HG03354 (cell line): ENCODE measurements at regions not wholly inside any gene's neighbourhood (a gene's known extent, or its start where the extent isn't known, plus 50 kb on each side); places are given as distances from the start of the nearest gene placed in this dataset.
"Not testable (repeated sequence)": the region's sequence is repeated elsewhere in the genome, so short reads cannot be mapped to it uniquely, and the experiment has no call there.

Source experiments
- ATAC-seq: cut with Tn5 transposase; IDR thresholded peaks from one replicate; pipeline ENCODE4 v1.9.1; 2021; ENCODE audit warnings: mild to moderate bottlenecking; ENCODE audit not compliant: unreplicated experiment, poor library complexity, severe bottlenecking

DNA sequence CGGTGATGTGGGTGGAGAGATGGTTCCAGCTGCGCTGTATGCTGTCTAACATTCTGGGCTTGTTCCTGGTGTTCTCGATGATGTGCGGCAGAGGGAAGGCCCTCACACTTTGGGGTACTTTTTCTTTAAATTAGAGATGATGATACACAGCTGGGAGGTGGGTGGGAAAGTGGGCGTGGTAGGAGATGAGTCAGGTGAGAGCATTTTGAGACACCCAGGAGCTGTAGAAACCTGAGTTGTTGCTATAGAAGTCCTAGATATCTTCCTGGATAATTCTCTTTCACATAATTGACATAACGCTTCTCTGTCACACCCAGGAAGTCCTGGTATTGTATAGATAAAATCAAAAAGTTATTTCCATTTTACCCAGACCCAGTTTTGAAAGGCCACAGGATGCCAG lies 103.8 kb upstream of the ALKAL2 start:
- no peak for ATAC-seq

DNA sequence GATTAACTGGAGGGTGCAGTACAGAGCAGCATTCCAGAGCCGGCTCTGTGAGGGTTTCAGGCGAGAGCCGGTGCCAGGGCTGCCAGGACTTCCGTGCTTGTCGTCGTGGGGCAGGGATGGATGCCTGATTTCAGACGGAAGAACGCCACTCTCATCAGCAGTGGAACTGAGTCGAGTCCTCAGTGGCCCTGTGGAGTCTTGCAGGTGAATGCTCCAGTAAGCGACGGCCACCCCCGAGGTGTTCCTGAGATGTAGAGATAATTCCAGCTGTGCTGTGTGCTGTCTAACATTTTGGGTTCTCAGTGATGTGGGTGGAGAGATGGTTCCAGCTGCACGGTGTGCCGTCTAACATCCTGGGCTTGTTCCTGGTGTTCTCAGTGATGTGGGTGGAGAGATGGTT lies 103.1 kb upstream of the ALKAL2 start:
- ATAC-seq = no peak

DNA sequence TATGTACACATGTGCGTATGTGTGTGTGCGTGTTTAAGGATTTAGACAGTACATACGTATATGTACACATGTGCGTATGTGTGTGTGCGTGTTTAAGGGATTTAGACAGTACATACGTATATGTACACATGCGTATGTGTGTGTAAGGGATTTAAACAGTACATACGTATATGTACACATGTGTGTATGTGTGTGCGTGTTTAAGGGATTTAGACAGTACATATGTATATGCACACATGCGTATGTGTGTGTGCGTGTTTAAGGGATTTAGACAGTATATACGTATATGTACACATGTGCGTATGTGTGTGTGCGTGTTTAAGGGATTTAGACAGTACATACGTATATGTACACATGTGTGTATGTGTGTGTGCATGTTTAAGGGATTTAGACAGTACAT lies 102.1 kb upstream of the ALKAL2 start:
- ATAC-seq = not testable (repeated sequence)

DNA sequence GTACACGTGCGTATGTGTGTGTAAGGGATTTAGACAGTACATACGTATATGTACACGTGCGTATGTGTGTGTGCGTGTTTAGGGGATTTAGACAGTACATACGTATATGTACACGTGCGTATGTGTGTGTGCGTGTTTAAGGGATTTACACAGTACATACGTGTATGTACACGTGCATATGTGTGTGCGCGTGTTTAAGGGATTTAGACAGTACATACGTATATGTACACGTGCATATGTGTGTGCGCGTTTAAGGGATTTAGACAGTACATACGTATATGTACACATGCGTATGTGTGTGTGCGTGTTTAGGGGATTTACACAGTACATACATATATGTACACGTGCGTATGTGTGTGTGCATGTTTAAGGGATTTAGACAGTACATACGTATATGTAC lies 100.9 kb upstream of the ALKAL2 start:
- not testable (repeated sequence) for ATAC-seq

DNA sequence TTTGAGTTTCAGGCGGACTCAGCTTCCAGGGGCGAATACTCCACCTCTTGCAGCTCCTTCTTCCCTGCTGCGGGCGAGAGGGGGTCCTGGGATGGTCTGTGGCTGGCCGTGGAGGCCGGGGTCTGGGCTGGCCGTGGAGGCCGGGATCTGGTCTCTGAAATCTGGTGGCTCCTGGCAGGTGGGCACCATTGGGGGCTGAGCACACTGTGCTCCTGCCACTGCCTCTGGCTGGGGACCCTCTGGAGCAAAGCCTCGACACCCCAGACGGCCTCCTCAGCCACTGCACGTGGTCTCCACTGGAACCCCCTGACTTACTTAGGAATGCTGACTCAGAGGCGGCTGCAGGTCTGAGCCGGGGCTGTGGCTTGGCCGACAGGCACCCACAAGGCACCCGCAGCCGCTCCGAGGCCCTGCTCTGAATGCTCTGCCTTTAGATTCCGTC lies 100.1 kb upstream of the ALKAL2 start:
- no peak for ATAC-seq

DNA sequence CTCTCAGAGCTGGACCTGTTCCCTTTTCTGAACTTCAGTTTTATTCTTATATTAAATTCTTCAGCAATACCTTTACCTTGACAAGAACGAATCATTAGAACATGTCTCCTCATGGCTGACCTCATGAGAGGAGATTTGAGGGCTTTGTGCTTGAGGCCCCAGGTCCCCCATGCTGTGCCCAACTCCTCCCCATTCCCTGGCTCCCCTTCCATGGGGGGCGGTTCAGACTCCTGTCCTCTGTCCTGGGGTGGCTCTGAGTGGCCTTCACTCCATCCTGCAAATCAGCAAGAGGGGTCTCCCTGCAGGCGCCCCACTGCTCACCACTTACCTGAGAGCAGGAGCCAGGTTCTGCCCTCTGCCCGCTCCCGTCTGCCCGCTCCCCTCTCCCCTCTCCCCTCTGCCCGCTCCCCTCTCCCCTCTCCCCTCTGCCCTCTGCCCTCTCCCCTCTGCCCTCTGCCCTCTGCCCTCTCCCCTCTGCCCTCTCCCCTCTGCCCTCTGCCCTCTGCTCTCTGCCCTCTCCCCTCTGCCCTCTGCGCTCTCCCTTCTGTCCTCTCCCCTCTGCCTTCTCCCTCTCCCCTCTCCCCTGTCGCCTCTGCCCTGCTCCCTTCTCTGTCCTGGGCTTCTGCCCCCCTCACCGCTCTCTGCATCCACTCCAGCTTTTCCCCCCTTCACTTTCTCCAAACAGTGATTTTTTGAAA lies 98.7 kb upstream of the ALKAL2 start:
- ATAC-seq = no peak

DNA sequence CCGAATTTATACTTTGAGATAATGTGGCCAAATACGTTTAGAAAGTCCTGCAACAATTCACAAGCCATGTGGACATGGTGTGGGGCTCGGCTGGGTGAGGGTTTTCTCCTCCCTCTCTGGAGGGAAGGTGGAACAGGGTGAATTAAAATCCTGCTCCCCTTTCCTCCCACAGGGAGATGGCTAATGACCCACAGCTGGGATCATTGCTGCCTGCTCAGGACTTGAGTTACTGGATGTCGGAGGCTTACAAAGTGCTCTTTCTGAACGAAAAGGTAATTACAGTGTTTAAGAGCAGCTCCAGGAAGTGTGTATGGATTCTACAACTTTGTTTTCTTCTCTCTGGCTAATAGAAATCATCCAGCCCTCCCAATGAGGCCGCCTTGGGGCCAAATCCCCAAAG lies 97.9 kb upstream of the ALKAL2 start:
- no peak for ATAC-seq

DNA sequence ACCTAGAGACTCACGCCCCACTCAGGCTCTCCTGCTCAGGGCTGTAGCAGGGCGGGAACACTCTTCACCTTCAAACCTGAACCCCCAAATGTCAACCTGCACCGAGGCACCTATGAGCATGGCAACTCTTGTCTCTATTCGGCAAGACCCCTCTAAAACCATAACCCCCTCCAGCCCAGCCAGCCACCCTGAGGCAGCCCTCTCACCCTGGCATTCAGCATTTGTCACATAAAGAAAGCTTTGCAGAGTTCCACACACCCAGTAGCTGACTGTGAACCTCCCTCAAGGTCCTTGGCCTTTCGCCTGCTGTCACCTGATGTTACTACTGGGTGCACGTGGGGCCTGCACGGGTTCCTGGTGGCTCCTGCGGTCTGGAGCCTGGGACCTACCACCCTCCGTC lies 97.2 kb upstream of the ALKAL2 start:
- ATAC-seq = no peak

DNA sequence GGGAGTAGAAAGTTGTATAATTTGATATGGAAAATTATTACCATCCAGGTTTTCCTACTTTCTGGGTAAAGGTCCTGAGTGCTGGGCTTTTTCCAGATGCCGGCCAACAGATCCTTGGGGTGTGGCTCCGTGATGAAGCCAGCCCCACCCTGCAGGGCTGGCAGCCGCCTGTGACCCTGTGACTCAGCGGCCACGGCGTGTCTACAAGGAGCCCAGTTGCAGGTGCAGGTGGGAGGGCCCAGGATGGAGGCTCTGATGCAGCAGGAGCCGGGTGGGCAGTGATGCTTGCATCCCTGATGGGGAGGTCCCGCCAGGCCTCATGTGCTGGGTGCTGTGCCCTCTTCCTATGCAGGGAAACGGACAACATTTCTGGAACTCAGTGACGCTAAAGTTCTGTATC lies 96.0 kb upstream of the ALKAL2 start:
- no peak for ATAC-seq

DNA sequence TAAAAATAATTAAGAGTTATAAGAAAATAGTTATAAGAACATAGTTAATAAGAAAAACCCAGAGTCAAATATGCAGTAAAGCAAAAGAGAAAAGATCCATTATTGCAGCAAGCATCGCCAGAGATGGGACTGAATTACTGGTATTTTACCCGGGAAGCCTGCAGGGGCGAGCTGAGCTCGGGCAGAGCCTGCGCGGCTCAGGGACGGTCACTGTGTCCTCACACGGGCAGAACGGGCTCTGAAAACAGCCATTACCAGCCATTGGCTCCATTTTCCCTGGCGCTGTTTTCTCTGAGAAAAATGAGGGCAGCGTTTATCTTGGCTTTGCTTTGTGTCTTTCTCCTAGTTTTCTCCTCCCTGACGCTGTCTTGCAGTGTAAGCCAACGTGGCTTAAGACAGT lies 95.3 kb upstream of the ALKAL2 start:
- no peak for ATAC-seq

DNA sequence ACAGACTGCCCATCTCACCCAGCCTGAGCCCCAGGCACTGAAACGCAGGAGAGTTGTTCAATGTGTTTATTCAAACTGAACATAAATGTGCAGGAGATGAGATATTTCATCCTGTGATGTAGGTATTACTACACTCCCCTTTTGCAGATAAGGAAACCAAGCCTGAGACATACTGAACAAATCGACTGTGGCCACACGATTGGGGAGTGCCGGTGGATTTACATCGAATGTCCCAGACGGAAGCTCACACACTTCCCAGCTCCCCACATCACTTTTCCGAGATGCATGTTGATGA lies 94.8 kb upstream of the ALKAL2 start:
- ATAC-seq = no peak

DNA sequence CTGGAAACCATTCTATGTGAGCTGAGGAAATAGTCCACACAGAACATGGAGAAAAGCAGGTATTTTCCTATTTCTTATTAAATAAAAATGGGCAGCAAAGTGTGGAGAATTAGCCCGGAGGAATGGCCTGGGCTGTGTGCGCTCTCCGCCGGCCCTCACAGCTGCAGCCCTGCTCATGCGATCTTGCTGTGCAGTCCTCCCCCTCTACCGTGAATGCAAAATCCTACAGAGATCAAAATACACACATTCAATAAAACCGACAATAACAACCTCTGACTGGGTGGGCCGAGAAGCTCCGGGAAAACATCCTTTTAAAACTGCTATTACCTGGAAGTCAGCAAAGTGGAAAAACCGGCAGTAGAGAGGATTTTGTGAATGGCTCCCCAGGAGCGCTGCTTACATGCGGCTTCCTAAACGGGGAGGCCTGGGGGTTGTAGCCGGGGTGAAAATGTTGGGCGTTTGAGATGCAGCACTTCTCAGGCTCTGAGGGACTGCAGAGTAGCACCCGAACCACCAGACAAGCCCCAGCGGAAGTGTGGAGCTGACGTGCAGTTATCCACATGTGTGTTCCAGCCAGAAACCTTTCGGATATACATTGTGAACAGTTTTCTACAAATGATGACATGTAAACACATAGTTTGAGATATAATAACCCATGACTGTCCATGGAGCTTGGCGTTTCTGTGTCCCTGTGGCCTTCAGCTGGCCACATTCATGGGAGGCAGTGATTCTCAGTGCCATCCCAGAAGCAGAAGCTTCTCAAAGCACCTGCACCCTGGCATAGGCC lies 94.2 kb upstream of the ALKAL2 start:
- no peak for ATAC-seq

DNA sequence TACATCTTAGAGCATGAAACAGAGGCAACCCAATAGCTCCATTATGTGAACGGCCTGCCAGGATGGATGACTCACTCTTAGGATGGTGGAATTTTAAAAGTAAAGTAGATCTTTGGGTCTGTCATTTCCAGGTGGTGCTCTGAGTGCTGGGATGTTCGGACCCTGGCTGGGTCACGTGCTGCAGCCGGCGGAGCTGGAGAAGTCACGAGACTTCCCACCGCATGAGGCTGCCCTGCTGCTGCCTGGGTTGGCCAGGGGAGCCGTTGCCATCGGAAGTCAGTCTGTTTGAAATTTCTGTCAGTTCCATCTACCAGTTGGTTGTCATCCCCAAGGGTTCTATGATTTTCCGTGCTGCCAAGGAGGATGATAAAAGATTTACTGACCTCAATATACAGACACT lies 93.3 kb upstream of the ALKAL2 start:
- no peak for ATAC-seq

DNA sequence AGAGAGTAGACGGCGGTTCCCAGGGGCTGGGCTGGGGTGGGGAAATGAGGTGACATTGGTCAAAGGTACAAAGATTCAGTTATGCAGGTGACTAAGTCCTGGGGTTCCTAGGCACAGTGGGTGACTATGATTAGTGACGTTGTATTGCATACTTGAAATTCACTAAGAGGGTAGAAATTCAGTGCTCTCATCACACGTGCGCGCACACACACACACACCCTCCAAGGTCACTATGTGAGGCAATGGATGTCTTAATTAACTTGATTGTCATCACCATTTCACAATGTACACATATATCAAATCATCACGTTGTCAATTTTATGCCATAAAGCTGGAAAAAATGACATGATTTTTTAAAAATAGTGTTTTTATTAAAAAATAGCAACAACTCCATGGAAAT lies 92.9 kb upstream of the ALKAL2 start:
- ATAC-seq = no peak

DNA sequence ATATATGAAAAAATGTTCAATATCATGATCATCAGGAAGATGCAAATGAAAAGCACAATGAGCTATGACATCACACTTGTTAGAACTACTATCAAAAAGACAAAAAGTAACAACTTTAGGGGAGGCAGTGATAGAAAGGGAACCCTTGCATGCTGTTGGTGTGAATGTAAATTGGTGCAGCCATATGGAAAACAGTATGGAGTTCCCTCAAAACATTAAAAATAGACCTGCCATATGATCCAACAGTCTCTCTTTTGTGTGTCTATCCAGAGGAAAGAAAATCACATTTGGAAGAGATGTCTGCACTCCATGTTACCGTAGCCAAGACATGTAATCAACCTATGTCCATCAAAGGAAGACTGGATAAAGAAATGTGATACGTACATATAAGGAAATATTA lies 92.3 kb upstream of the ALKAL2 start:
- no peak for ATAC-seq

DNA sequence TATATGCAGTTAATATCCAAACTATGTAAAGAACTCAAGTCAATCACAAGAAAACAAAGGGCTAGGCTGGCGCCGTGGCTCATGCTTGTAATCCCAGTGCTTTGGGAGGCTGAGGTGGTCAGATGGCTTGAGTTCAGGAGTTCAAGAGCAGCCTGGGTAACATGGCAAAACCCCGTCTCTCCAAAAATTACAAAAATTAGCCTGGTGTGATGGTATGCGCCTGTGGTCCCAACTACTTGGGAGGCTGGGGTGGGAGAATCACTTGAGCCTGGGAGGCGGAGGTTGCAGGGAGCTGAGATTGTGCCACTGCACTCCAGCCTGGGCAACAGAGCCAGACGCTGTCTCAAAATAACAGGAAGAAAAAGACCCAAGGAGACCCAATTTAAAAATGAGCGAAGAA lies 91.9 kb upstream of the ALKAL2 start:
- no peak for ATAC-seq

DNA sequence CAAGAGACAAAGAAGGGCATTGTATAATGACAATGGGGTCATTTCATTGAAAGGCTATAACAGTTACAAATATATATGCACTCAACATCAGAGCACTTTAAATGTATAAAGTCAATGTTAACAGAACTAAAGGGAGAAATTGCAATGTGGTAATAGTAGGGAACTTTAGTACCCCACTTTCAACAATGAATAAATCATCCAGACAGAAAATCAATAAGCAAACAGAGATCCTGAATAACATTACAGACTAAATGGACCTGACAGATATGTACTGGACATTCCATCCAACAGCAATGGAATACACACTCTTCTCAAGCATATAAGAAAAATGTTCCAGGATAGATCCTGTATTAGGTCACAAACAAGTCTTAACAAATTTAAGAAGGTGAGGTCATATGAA lies 90.5 kb upstream of the ALKAL2 start:
- no peak for ATAC-seq

DNA sequence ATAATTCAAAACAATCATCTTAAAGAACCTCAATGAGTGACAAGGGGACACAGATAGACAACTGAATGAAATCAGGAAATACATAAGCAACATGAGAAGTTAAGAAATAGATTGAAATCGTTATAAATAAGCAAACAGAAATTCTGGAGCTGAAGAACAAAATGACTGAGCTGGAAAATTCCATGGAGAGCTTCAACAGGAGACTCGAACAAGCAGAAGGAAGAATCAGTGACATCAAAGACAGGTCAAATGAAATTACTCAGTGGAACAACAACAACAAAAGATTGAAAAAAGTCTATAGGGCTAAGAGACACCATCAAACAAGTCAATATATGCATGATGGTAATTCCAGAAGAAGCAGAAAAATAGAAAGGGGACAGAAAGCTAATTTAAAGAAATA lies 89.5 kb upstream of the ALKAL2 start:
- no peak for ATAC-seq

DNA sequence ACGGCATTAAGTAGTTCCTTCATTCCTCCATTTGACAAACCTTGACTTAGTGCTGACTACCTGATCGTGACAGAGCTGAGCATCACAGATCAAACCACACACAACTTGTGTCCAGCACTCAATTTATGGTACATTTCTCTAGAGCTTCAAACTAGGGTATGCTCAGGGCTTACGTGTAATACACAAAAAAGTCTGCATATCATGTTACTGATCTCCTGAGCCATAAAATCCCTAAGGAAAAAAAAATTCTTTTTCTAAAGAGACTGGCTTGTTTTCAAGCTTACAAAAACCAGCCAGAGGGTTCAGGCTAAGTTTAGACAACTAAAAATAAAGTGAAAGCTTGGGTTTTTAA lies 88.0 kb upstream of the ALKAL2 start:
- ATAC-seq = no peak

DNA sequence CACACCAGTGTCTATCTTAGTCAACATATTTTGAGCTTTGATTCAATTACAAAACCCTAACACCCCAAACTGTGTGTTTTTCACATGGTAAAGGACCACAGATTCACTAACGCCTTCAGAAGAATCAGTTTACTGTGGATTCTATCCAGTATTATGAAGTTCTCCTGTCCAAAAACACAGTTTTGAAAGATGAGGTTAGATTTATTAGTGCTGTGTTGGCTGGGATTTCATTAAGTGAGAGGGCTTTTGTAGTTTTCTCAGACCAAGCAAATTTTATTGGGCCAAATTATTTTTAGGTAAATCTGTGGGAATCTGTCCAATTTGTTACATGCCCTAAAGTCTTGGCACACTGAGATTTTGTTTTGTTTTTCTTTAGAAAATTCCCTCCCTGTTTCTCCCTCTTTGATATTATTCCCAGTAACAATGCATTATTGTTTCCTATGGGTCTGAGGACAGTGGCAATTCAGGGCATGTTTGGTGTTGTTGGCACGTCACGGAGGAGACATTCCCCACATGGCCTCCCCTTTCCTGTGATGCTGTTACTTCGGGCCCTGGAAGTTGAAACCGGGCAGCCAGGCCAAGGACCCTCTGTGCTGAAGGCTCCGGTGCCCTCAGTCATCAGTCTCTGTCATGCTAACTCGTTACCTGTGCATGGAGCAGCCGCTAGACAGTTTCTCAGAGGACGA lies 87.5 kb upstream of the ALKAL2 start:
- no peak for ATAC-seq

DNA sequence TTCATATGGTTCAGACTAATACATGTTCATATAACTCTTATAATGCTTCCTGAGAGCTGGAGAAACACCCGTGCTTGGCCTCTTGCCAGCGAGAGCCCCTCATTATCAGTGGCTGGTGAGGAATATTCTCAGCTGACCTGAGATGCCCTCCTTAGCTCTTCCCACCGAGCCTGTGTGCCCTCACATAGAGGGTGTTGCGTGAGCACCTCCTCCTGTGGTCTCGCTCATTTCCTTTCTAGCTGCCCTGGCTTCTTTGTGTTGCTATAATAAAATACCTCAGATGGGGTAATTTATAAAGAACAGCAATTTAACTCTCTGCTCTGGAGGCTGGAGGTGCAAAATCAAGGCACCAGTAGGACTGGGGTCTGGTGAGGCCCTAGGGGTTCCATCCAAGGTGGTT lies 80.5 kb upstream of the ALKAL2 start:
- no peak for ATAC-seq
